Epidermal melanocyte (primary cell): ENCODE measurements at regions not wholly inside any gene's neighbourhood (a gene's known extent, or its start where the extent isn't known, plus 50 kb on each side); places are given as distances from the start of the nearest gene placed in this dataset.

ENCODE experiments used
- DNase-seq: peaks from one replicate; pipeline ENCODE4 v3.0.0; 2011; ENCODE audit warnings: low spot score; ENCODE audit not compliant: insufficient read length

- DNase-seq, result no peak
Measured at GRCh38 chr2:105652014-105652796, 92.5 kb upstream of the NCK2 start.

- DNase-seq, result no peak
Measured at GRCh38 chr2:105649534-105649933, 95.2 kb upstream of the NCK2 start.

GRCh38 chr2:105647731-105648130 is 97.0 kb upstream of the NCK2 start:
- DNase-seq, result no peak

GRCh38 chr2:105646774-105647076 is 98.0 kb upstream of the NCK2 start:
- no peak for DNase-seq

- no peak for DNase-seq
Measured at GRCh38 chr2:105645938-105646773, 98.6 kb upstream of the NCK2 start.

- no peak for DNase-seq
Measured at GRCh38 chr2:105645031-105645937, 99.4 kb upstream of the NCK2 start.

- no peak for DNase-seq
Measured at GRCh38 chr2:105644174-105644980, 100.3 kb upstream of the NCK2 start.

- no peak for DNase-seq
Measured at GRCh38 chr2:105643405-105644173, 101.1 kb upstream of the NCK2 start.

- DNase-seq, result peak; percentile 71
Measured at GRCh38 chr2:105641389-105641811, 103.3 kb upstream of the NCK2 start.

GRCh38 chr2:105640246-105640645 is 104.5 kb upstream of the NCK2 start:
- DNase-seq, result no peak

- peak; percentile 64 for DNase-seq
Measured at GRCh38 chr2:105636109-105636740, 108.5 kb upstream of the NCK2 start.

- no peak for DNase-seq
Measured at GRCh38 chr2:105635564-105635963, 109.1 kb upstream of the NCK2 start.

GRCh38 chr2:105634198-105634597 is 110.5 kb upstream of the NCK2 start:
- DNase-seq, result no peak

- no peak for DNase-seq
Measured at GRCh38 chr2:105631922-105632321, 112.8 kb upstream of the NCK2 start.

GRCh38 chr2:105631011-105631410 is 113.7 kb upstream of the NCK2 start:
- no peak for DNase-seq

GRCh38 chr2:105629634-105630033 is 115.1 kb upstream of the NCK2 start:
- no peak for DNase-seq

GRCh38 chr2:105627534-105627933 is 117.2 kb upstream of the NCK2 start:
- peak; percentile 51 for DNase-seq

- DNase-seq, result no peak
Measured at GRCh38 chr2:105626966-105627340, 117.8 kb upstream of the NCK2 start.

GRCh38 chr2:105626212-105626965 is 118.3 kb upstream of the NCK2 start:
- no peak for DNase-seq
